GM12878 (cell line): ENCODE measurements at regions not wholly inside any gene's neighbourhood (a gene's known extent, or its start where the extent isn't known, plus 50 kb on each side); places are given as distances from the start of the nearest gene placed in this dataset. TPM values are rescaled to one million over a fixed set of nuclear protein-coding genes. Genes with fewer than 3 reads are reported as not detected.

Source experiments
- small RNA-seq: library from RNA; depleted of rRNA; stranded (forward); fragments of <200 nt; gene quantifications from one replicate; pipeline ENCODE3, GENCODE V24; 2014

Small RNA genes in the stretch of these regions (small RNA-seq; reads per million reads assigned to genes)
- gene RNA5SP144: not detected
